HG03571 (cell line): ENCODE measurements at regions not wholly inside any gene's neighbourhood (a gene's known extent, or its start where the extent isn't known, plus 50 kb on each side); places are given as distances from the start of the nearest gene placed in this dataset.
"Not testable (repeated sequence)": the region's sequence is repeated elsewhere in the genome, so short reads cannot be mapped to it uniquely, and the experiment has no call there.

ENCODE experiments used
- ATAC-seq: cut with Tn5 transposase; IDR thresholded peaks from one replicate; pipeline ENCODE4 v1.9.1; 2021; ENCODE audit not compliant: unreplicated experiment

- no peak for ATAC-seq
Measured at GRCh38 chr15:38002883-38003477, 68.5 kb downstream of the TMCO5A start.

- no peak for ATAC-seq
Measured at GRCh38 chr15:38004218-38004861, 69.9 kb downstream of the TMCO5A start.

- no peak for ATAC-seq
Measured at GRCh38 chr15:38005953-38006808, 71.7 kb downstream of the TMCO5A start.

- ATAC-seq = no peak
Measured at GRCh38 chr15:38010395-38010794, 76.0 kb downstream of the TMCO5A start.

- no peak for ATAC-seq
Measured at GRCh38 chr15:38012894-38013293, 78.5 kb downstream of the TMCO5A start.

- no peak for ATAC-seq
Measured at GRCh38 chr15:38017721-38018120, 83.3 kb downstream of the TMCO5A start.

- ATAC-seq = no peak
Measured at GRCh38 chr15:38019066-38019465, 84.6 kb downstream of the TMCO5A start.

- no peak for ATAC-seq
Measured at GRCh38 chr15:38021259-38021658, 86.8 kb downstream of the TMCO5A start.

GRCh38 chr15:38024293-38025091 lies 90.1 kb downstream of the TMCO5A start:
- ATAC-seq = no peak

GRCh38 chr15:38025656-38026055 lies 91.2 kb downstream of the TMCO5A start:
- not testable (repeated sequence) for ATAC-seq

- ATAC-seq = no peak
Measured at GRCh38 chr15:38028869-38029268, 94.4 kb downstream of the TMCO5A start.

GRCh38 chr15:38029736-38030135 lies 95.3 kb downstream of the TMCO5A start:
- no peak for ATAC-seq

GRCh38 chr15:38030609-38031008 lies 96.2 kb downstream of the TMCO5A start:
- ATAC-seq = no peak

GRCh38 chr15:38035701-38036100 lies 101.3 kb downstream of the TMCO5A start:
- ATAC-seq = no peak

- no peak for ATAC-seq
Measured at GRCh38 chr15:38036790-38037338, 102.4 kb downstream of the TMCO5A start.

GRCh38 chr15:38038659-38039442 lies 104.4 kb downstream of the TMCO5A start:
- ATAC-seq = no peak

GRCh38 chr15:38040615-38041014 lies 106.2 kb downstream of the TMCO5A start:
- ATAC-seq = no peak

GRCh38 chr15:38041576-38041975 lies 107.1 kb downstream of the TMCO5A start:
- ATAC-seq = no peak

- ATAC-seq = no peak
Measured at GRCh38 chr15:38042211-38042610, 107.8 kb downstream of the TMCO5A start.
